H1 (cell line): ENCODE measurements at regions not wholly inside any gene's neighbourhood (a gene's known extent, or its start where the extent isn't known, plus 50 kb on each side); places are given as distances from the start of the nearest gene placed in this dataset.

Experiments
- KDM5A ChIP-seq: fragments of 200-600 bp; IDR thresholded peaks from 2 replicates; pipeline ENCODE4 v1.7.1; 2012; ENCODE audit warnings: mild to moderate bottlenecking, low read length, inconsistent platforms, mixed read lengths
- TAF7 ChIP-seq: optimal IDR thresholded peaks from 2 replicates; pipeline ENCODE3; 2011; ENCODE audit warnings: low read depth, mild to moderate bottlenecking, inconsistent platforms, low read length, moderate library complexity, borderline replicate concordance

DNA sequence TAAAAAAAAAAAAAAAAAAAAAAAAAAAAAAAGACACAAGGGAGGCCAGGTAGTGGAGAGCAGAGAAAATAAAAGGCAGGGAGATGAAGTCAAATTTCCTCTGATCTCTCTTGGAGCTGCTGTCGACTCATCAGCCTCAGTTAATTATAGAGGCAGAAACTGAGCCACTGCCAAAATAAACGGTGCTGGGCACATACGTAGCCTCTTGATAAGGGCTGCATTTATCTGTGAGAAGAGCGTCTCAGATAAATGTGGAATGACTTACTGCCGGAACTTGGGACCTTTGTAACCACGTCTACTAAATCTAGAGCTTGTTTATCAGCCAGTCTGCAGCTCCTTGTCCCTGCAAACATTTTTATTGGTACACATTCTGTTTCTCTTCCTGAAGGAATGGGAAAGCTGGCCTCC, 162.3 kb downstream of the BAMBI start (continued):
- TF ChIP-seq TAF7 (no peak), KDM5A (no peak)
